RWPE1 (cell line): ENCODE measurements at regions not wholly inside any gene's neighbourhood (a gene's known extent, or its start where the extent isn't known, plus 50 kb on each side); places are given as distances from the start of the nearest gene placed in this dataset.

Experiments
- CTCF ChIA-PET: fragments of 350-600 bp; sonication (Branson Sonifier 250); formaldehyde crosslinking; extraction: SDS; loops from one replicate; lab custom pipeline; 2021; lab: Yijun Ruan, JAX
- POLR2A ChIA-PET: fragments of 400-600 bp; formaldehyde crosslinking; extraction: SDS; loops from one replicate; lab custom pipeline; 2020; ENCODE audit warnings: antibody characterized with exemption; ENCODE audit not compliant: low non-redundant PET; lab: Yijun Ruan, JAX
- DNase-seq: peaks from one replicate; pipeline ENCODE4 v3.0.0; 2012; ENCODE audit warnings: low spot score
- H3K27ac ChIP-seq: fragments of 450-650 bp; 2 replicates; pipeline ENCODE4 v1.5.1; 2017
- CTCF ChIP-seq: fragments of 450-650 bp; conservative IDR thresholded peaks from 2 replicates; pipeline ENCODE4 v1.5.1; 2017; ENCODE audit warnings: low read depth, mild to moderate bottlenecking

- no peak overlapping the region for H3K27ac ChIP-seq
- POLR2A ChIA-PET: no interaction called here
- no peak for TF ChIP-seq CTCF
- CTCF ChIA-PET: no interaction called here
- no peak for DNase-seq
Observed at GRCh38 chr20:10763112-10763511, 89.3 kb upstream of the JAG1 start.

- ChIA-PET POLR2A (no interaction called here), CTCF (interaction anchor here (1.1 kb wide), 1 partner anchor 8 kb away, joined by 3 read pairs; no protein-coding TSS in a partner anchor)
- no peak overlapping the region for H3K27ac ChIP-seq
- no peak for DNase-seq
- no peak for TF ChIP-seq CTCF
Observed at GRCh38 chr20:10769700-10770099, 95.9 kb upstream of the JAG1 start.

- no peak for TF ChIP-seq CTCF
- DNase-seq: no peak
- CTCF ChIA-PET: no interaction called here
- POLR2A ChIA-PET: no interaction called here
- H3K27ac ChIP-seq: no peak overlapping the region
Observed at GRCh38 chr20:10770753-10771152, 97.0 kb upstream of the JAG1 start.

- no peak for TF ChIP-seq CTCF
- ChIA-PET POLR2A (no interaction called here), CTCF (interaction anchor here (0.6 kb wide), 2 partner anchors 104 to 235 kb away, joined by 3 read pairs; no protein-coding TSS in a partner anchor)
- peak; percentile 28 for DNase-seq
- no peak overlapping the region for H3K27ac ChIP-seq
Observed at GRCh38 chr20:10771435-10772140, 97.8 kb upstream of the JAG1 start.

GRCh38 chr20:10774357-10774943, 100.7 kb upstream of the JAG1 start:
- no peak overlapping the region for H3K27ac ChIP-seq
- TF ChIP-seq CTCF: no peak
- ChIA-PET CTCF (no interaction called here), POLR2A (no interaction called here)
- DNase-seq: no peak

GRCh38 chr20:10777710-10778109, 103.9 kb upstream of the JAG1 start:
- no peak overlapping the region for H3K27ac ChIP-seq
- TF ChIP-seq CTCF: no peak
- ChIA-PET CTCF (interaction anchor here (0.8 kb wide), 1 partner anchor 8 kb away, joined by 3 read pairs; no protein-coding TSS in a partner anchor), POLR2A (no interaction called here)
- DNase-seq: no peak
